HL-60/S4 treated with retinoic acid at 250 ng/mL for 4 days and 3 days (cell line): ENCODE measurements at regions not wholly inside any gene's neighbourhood (a gene's known extent, or its start where the extent isn't known, plus 50 kb on each side); places are given as distances from the start of the nearest gene placed in this dataset.
"Not testable (repeated sequence)": the region's sequence is repeated elsewhere in the genome, so short reads cannot be mapped to it uniquely, and the experiment has no call there.

Experiments
- in situ Hi-C: fragments of 300-500 bp; cut with MboI; formaldehyde crosslinking; loops from 2 replicates; pipeline ENCODE4 v1.7.0; 2022; ENCODE audit warnings: low sequenced_read_pairs

GRCh38 chr9:79395228-79395627 is 176.5 kb upstream of the TLE4 start:
- in situ Hi-C loops = no loop called here

DNA sequence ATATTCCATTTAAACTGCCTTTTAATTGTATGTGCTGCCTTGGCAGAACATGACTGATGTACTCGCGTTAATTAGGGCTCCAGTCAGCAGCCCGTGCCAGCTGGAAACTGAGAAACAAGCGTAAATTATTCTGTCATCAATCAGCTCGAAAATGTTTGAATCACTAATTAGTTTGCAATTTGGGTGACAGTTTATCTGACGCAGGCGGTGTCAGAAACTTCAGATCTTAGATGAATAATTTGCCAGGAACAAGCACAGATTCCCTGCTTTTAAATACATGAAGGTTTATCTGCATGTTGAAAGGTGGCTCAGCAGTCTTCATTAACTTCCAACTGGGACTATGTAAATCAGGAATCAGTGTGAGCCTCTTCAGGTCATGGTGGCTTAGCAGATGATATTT is 176.0 kb upstream of the TLE4 start:
- in situ Hi-C loops = no loop called here

DNA sequence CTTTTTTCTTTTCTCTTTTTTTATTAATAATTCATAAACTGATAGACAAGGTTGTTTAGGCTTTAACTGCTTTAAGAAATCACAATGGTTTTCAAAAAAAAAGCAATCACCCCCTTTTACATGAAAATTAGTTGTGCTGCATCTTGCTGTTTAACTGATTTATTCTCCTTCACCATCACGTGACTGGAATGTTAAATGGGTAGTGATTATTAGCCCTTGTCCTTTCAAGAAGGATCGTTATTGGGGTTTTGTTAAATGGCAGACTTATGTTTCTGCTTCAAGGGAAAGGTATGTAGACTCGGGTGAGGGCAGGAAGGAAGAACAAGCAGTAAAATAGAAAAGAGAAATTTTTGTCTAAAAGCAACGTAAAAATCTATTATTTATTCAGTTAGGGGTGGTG is 175.6 kb upstream of the TLE4 start:
- in situ Hi-C loops = no loop called here

GRCh38 chr9:79403495-79403894 is 168.3 kb upstream of the TLE4 start:
- in situ Hi-C loops = no loop called here

DNA sequence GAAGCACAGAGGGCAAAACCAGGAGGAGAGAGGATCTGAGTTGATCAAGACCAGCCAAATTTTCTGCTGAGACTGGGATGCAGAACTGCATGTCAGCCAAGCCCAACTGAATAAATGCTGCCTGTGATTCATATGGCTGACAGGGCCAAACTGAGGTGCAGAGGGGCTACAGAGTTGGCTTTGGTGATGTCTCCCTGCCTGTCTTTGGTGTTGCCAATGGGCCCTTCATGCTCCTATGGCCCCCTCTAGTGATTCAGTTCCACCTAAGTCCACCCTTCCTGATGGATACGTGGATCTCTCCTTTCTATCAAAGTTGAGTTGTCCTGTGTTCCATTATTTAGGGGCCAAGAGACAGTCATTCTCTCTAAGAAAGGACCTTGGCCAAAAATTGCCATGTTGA is 163.6 kb upstream of the TLE4 start:
- in situ Hi-C loops = no loop called here

GRCh38 chr9:79408617-79409016 is 163.1 kb upstream of the TLE4 start:
- in situ Hi-C loops = no loop called here

DNA sequence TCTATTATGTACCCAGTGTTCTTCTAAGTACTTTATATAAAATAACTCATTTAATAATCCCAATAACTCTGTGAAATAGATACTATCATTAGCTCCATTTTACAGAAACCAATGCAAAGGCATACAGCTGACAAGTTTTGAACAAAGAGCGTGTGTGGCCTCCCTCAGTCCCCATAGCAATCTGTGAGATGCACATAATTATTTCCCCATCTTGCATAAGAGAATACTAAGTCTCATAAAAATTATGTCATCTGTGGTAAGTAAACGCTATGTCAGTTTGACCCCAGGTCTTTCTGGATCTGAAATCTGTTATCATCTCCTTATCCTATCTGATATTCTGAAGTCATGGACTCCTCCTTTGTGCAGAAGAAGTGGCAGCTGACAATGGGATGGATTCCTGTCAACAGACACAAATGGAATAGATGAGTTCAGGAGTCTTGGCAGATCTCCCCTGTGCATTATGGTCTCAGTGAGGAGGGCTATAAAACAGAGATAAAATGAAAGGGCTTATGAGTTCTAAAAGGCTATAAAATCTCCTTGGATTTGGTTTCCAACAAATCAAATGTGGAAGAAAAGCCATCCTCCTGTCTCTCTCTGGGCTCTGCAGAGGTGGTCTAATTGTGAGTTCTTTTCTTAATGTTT is 162.5 kb upstream of the TLE4 start:
- in situ Hi-C loops = no loop called here

GRCh38 chr9:79425840-79426239 is 145.9 kb upstream of the TLE4 start:
- in situ Hi-C loops = no loop called here

DNA sequence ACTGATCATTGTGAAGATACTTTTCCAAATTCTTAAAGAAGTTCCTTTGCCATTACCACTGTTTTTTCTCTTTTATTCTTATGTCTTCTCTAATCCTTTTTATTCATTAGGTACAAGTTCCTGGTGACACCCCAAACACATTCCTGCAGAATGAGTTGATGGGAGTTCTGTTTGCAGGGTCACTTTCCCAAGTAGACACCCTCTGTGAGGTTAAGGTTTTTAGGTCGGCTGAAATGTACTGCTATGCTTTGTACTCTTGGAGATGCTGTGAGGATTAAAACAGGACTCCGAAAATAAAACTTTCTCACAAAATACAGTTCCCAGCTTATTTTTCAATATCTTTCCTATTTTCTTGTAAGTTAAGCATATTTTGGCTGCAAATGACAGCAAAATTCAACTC is 143.3 kb upstream of the TLE4 start:
- in situ Hi-C loops = no loop called here

GRCh38 chr9:79430619-79431018 is 141.1 kb upstream of the TLE4 start:
- in situ Hi-C loops = no loop called here

GRCh38 chr9:79431019-79431679 is 140.6 kb upstream of the TLE4 start:
- in situ Hi-C loops = no loop called here

GRCh38 chr9:79432485-79432884 is 139.3 kb upstream of the TLE4 start:
- in situ Hi-C loops = no loop called here

- in situ Hi-C loops = no loop called here
These were observed 138.1 kb upstream of the TLE4 start for GRCh38 chr9:79433703-79434102.

- in situ Hi-C loops = not testable (repeated sequence)
These were observed 132.5 kb upstream of the TLE4 start for GRCh38 chr9:79439221-79439620.

GRCh38 chr9:79446523-79447307 is 125.0 kb upstream of the TLE4 start:
- in situ Hi-C loops = no loop called here

DNA sequence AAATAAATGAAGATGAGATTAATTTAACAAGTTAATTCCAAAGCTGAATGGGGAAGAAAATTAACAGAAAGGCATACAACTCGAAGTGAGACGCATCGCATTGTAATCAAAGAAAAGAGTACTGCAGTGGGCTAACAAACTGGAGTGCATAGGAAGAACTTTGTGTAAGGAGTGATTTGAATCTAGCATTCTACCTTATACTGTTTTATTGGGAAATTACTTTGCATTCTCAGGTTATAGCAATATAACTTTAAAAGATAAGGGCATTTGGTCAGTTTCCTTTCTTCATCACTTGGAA is 124.5 kb upstream of the TLE4 start:
- in situ Hi-C loops = no loop called here

DNA sequence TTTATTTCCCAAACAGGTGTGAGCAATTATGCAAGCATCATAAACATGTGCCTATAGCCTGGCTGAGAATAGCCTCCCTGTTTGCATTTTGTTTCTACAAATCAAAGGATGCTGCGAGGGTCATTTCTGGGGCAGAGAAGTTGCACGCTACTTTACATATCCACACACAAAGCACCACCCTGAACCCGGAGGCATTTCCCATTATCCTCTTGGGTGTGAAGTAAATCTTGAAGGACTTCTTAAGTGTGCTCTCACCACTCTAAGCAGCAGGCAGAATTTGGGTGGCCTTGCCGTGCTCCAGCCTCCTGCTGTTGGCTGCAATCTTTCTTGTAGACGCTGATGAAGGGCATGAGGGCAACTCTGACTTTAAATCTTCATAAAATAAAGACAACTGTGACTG is 124.0 kb upstream of the TLE4 start:
- in situ Hi-C loops = no loop called here

DNA sequence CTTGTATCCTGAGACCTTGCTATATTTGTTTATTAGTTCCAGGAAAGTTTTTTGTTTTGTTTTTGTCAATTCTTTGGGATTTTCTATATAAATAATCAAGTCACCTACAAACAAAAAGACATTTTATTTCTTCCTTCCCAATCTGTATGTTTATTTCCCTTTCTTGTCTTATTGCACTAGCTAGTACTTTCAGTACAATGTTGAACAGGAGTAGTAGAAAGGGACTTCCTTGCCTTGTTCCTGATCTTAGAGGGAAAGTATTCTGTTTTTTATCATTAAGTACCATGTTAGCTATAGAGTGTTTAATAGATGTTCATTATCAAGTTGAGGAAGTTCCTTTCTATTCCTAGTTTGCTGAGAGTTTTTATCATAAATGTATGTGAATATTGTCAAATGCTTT is 119.5 kb upstream of the TLE4 start:
- in situ Hi-C loops = no loop called here

GRCh38 chr9:79461712-79462111 is 110.1 kb upstream of the TLE4 start:
- in situ Hi-C loops = no loop called here

DNA sequence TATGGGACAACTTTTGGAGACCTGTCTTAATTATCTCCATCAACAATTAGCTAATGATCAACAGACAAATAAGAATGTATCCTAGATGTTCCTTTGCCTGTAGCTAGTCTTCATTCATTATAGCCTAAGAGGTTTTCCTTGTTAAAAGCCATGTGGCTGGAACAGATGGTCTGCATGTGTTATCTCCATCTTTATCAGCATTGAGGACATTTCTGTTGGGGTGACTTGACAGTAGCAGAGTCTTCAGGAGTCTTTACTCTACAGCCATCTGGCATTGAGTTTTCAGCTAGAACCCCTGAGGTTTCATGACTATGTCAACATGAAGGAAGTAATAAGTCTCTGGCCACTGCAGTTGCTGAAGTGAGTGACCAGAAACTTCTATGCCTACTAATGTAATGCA is 106.6 kb upstream of the TLE4 start:
- in situ Hi-C loops = no loop called here

DNA sequence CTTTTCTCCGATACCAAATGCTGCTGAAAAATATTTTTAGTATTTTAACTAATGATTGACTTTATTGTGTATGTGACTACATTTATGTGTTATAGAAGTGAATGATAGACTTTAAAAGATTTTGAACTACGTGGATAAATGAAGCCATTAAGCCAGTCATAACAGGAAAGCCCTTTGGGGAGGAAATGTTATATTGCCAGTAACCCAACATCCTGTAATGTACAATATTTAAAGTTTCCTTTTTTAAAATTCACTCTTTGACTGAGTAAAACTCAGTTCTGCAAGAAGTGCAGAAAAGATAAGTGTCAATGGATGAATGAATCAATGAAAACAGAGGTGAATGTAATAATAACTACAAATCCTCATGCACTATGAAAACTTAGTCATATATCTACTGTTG is 102.6 kb upstream of the TLE4 start:
- in situ Hi-C loops = no loop called here

DNA sequence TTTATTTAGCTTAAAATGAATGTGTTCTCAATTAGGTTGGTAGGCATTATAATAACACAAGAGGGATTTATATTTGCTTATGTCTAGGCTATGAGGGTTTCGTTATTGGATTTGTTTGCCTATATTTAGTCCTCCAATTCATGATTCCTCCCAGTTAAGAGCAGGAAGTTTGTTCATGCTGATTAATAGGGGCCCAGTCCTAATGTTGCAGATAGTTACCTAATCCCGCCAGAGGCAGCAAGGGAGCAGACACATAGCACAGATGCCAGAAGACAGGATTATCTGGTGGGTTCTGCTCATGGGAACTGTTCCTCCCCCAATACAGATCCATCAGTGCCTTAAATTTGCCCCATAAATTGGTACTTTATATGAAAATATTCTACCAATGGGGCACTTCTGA is 100.8 kb upstream of the TLE4 start:
- in situ Hi-C loops = no loop called here
